ENCODE measurements at regions not wholly inside any gene's neighbourhood (a gene's known extent, or its start where the extent isn't known, plus 50 kb on each side); places are given as distances from the start of the nearest gene placed in this dataset.

- Histone ChIP-seq H3F3A (ENCODE audit: insufficient read depth, low read depth) (peaks cover 10% of the 10 kb centered on the region; the same call in 1 of the 2 replicates), H3K4me2 (no peak overlapping the region), H3K36me3 (ENCODE audit: low read depth) (no peaks in the 10 kb centered on the region), H2AFZ (no peak overlapping the region), H4K20me1 (ENCODE audit: insufficient read depth) (no peaks in the 10 kb centered on the region; the same call in 1 of the 2 replicates), H3K27ac (no peak overlapping the region), H3K9me3 (ENCODE audit: insufficient read depth, low read depth) (no peaks in the 10 kb centered on the region), H3K79me2 (ENCODE audit: low read depth) (no peaks in the 10 kb centered on the region), H3K4me3 (no peak overlapping the region), H3K9me2 (ENCODE audit: insufficient read depth) (no peaks in the 10 kb centered on the region), H3K27me3 (ENCODE audit: insufficient read depth, low read depth) (peaks cover 65% of the 10 kb centered on the region), H3K4me1 (replicated peaks; ENCODE audit: insufficient read depth) (no peaks in the 10 kb centered on the region)
- DNase-seq: no peak
- intact Hi-C loops (cut with micrococcal nuclease; ENCODE audit: unreplicated experiment): no loop called here
- CTCF ChIA-PET: no interaction called here
- no peak for TF ChIP-seq EZH2 (IDR thresholded peaks at IDR 0.05; ENCODE audit: low read depth)
- TF ChIP-seq, protein P1, sequence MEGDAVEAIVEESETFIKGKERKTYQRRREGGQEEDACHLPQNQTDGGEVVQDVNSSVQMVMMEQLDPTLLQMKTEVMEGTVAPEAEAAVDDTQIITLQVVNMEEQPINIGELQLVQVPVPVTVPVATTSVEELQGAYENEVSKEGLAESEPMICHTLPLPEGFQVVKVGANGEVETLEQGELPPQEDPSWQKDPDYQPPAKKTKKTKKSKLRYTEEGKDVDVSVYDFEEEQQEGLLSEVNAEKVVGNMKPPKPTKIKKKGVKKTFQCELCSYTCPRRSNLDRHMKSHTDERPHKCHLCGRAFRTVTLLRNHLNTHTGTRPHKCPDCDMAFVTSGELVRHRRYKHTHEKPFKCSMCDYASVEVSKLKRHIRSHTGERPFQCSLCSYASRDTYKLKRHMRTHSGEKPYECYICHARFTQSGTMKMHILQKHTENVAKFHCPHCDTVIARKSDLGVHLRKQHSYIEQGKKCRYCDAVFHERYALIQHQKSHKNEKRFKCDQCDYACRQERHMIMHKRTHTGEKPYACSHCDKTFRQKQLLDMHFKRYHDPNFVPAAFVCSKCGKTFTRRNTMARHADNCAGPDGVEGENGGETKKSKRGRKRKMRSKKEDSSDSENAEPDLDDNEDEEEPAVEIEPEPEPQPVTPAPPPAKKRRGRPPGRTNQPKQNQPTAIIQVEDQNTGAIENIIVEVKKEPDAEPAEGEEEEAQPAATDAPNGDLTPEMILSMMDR (conservative IDR thresholded peaks at IDR 0.05): no peak
- no TSS peak for BruUV-seq (replicated peaks)
- POLR2A ChIA-PET (ENCODE audit: unreplicated experiment): no interaction called here
These were observed 149.9 kb downstream of the KIF26A start for GRCh38 chr14:104288272-104288671.

GRCh38 chr14:104289507-104289906 is 151.1 kb downstream of the KIF26A start:
- Histone ChIP-seq H3K9me2 (ENCODE audit: insufficient read depth) (no peaks in the 10 kb centered on the region), H3K27me3 (ENCODE audit: insufficient read depth, low read depth) (peaks cover 64% of the 10 kb centered on the region), H2AFZ (no peak overlapping the region), H4K20me1 (ENCODE audit: insufficient read depth) (no peaks in the 10 kb centered on the region; the same call in 1 of the 2 replicates), H3K79me2 (ENCODE audit: low read depth) (no peaks in the 10 kb centered on the region), H3K27ac (no peak overlapping the region), H3K4me2 (no peak overlapping the region), H3K9me3 (ENCODE audit: insufficient read depth, low read depth) (no peaks in the 10 kb centered on the region), H3K4me1 (replicated peaks; ENCODE audit: insufficient read depth) (no peaks in the 10 kb centered on the region), H3K4me3 (no peak overlapping the region), H3F3A (ENCODE audit: insufficient read depth, low read depth) (peaks cover 10% of the 10 kb centered on the region; the same call in 1 of the 2 replicates), H3K36me3 (ENCODE audit: low read depth) (no peaks in the 10 kb centered on the region)
- POLR2A ChIA-PET (ENCODE audit: unreplicated experiment): no interaction called here
- CTCF ChIA-PET: no interaction called here
- intact Hi-C loops (cut with micrococcal nuclease; ENCODE audit: unreplicated experiment): no loop called here
- BruUV-seq (replicated peaks): no TSS peak
- TF ChIP-seq EZH2 (IDR thresholded peaks at IDR 0.05; ENCODE audit: low read depth): no peak
- TF ChIP-seq, protein P1 (conservative IDR thresholded peaks at IDR 0.05): no peak
- no peak for DNase-seq

- no peak overlapping the region for H2AFZ ChIP-seq
- H3K4me1 ChIP-seq (replicated peaks; ENCODE audit: insufficient read depth): no peaks in the 10 kb centered on the region
- H3F3A ChIP-seq (ENCODE audit: insufficient read depth, low read depth): peaks cover 10% of the 10 kb centered on the region; the same call in 1 of the 2 replicates
- BruUV-seq (replicated peaks): no TSS peak
- ChIA-PET CTCF (no interaction called here), POLR2A (ENCODE audit: unreplicated experiment) (no interaction called here)
- no peaks in the 10 kb centered on the region for H3K9me3 ChIP-seq (ENCODE audit: insufficient read depth, low read depth)
- H3K9me2 ChIP-seq (ENCODE audit: insufficient read depth): no peaks in the 10 kb centered on the region
- no peak for DNase-seq
- no peak overlapping the region for H3K4me2 ChIP-seq
- intact Hi-C loops (cut with micrococcal nuclease; ENCODE audit: unreplicated experiment): no loop called here
- H3K27me3 ChIP-seq (ENCODE audit: insufficient read depth, low read depth): peaks cover 64% of the 10 kb centered on the region
- H3K27ac ChIP-seq: no peak overlapping the region
- H3K36me3 ChIP-seq (ENCODE audit: low read depth): no peaks in the 10 kb centered on the region
- H4K20me1 ChIP-seq (ENCODE audit: insufficient read depth): no peaks in the 10 kb centered on the region
- H3K4me3 ChIP-seq: no peak overlapping the region
- no peaks in the 10 kb centered on the region for H3K79me2 ChIP-seq (ENCODE audit: low read depth)
- no peak for TF ChIP-seq EZH2 (IDR thresholded peaks at IDR 0.05; ENCODE audit: low read depth)
- TF ChIP-seq, protein P1 (conservative IDR thresholded peaks at IDR 0.05): no peak
These were observed 151.8 kb downstream of the KIF26A start for GRCh38 chr14:104290058-104290667.
